Natural killer cell treated with Interleukin-12 subunit alpha and Interleukin-12 subunit beta and Interleukin-15 and Interleukin-18, amount 100 ng/mL, for 72 hours (primary cell): ENCODE measurements at regions not wholly inside any gene's neighbourhood (a gene's known extent, or its start where the extent isn't known, plus 50 kb on each side); places are given as distances from the start of the nearest gene placed in this dataset.

Experiments used
- ATAC-seq, 2 donors: fragments of 150-1000 bp; cut with Tn5 transposase in 1 of 2; sonication (Bioruptor Pico), chemical (Tn5 transposase) in 1 of 2; 2 replicates each; pipeline ENCODE4 v1.10.0; 2021
- DNase-seq: peaks from one replicate; pipeline ENCODE4 v3.0.0; 2022; ENCODE audit warnings: low spot score
- H3K27ac Mint-ChIP-seq, 2 donors: 1 replicate in 1 of 2; 2 replicates in 1 of 2; pipeline ENCODE4 v1.8.0; 2022; ENCODE audit warnings: mixed read lengths in 2 of 2, mild to moderate bottlenecking in 1 of 2, moderate library complexity in 1 of 2
- H3K27me3 Mint-ChIP-seq, 2 donors: 1 replicate in 1 of 2; 2 replicates in 1 of 2; pipeline ENCODE4 v1.8.0; 2022; ENCODE audit warnings: mixed read lengths in 2 of 2
- H3K36me3 Mint-ChIP-seq: one replicate; pipeline ENCODE4 v1.8.0; 2022; ENCODE audit warnings: mixed read lengths
- H3K4me1 Mint-ChIP-seq, 2 donors: 1 replicate in 1 of 2; 2 replicates in 1 of 2; pipeline ENCODE4 v1.8.0; 2022; ENCODE audit warnings: low read depth in 2 of 2, mixed read lengths in 2 of 2, mild to moderate bottlenecking in 1 of 2
- H3K4me3 Mint-ChIP-seq: one replicate; pipeline ENCODE4 v1.8.0; 2022; ENCODE audit warnings: mixed read lengths
- H3K9me3 Mint-ChIP-seq: 2 replicates; pipeline ENCODE4 v1.8.0; 2022; ENCODE audit warnings: mixed read lengths

DNA sequence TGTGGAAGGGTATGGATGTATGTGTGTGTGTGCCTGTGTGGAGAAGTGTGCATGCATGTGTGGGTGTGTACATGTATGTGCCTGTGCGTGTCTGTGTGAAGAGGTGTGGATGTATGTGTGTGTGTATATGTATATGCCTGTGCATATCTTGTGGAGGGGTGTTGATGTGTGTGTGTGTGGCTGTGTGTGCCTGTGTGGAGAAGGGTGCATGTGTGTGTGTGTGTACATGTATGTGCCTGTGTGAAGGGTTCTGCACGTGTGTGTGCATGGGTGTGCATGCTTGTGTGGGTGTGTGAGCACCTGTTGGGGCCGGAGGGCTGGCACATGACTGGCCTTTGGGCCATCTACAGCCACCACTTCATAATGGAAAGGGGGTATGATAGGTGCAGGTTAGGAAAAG lies 291.4 kb downstream of the IRX2 start:
- Mint-ChIP-seq H3K9me3 (peaks cover 3% of the 10 kb centered on the region), H3K27ac (no peak overlapping the region), H3K36me3 (no peaks in the 10 kb centered on the region), H3K27me3 (peaks cover 0 to 7% of the 10 kb centered on the region in 2 donors), H3K4me1 (no peaks in the 10 kb centered on the region), H3K4me3 (no peak overlapping the region)
- ATAC-seq (peak in 1 of 2 donors; percentile 14), DNase-seq (no peak)

DNA sequence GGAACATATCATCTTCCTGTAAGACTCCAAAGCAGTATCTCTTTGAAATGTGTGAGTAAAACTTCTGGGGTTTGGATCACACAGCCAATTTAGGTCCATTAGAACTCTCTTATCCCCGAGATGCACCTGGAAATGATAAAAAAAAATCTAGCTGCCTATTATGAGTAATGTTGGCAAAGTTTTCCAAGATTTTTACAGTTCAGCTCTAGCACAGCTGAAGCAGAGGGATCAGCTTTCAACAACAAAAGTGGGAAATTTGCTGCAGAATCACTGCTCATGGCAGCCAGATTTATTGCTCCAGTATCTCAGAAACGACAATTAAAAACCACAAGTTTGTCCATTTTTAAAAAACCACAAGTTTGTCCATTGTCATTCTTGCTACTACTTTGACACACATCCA lies 292.2 kb downstream of the IRX2 start:
- DNase-seq (no peak), ATAC-seq (no peak)
- no peak overlapping the region for H3K4me3 Mint-ChIP-seq
- peaks cover 0 to 7% of the 10 kb centered on the region in 2 donors for H3K27me3 Mint-ChIP-seq
- no peaks in the 10 kb centered on the region for H3K4me1 Mint-ChIP-seq
- H3K36me3 Mint-ChIP-seq: no peaks in the 10 kb centered on the region
- no peak overlapping the region for H3K27ac Mint-ChIP-seq
- peaks cover 3% of the 10 kb centered on the region for H3K9me3 Mint-ChIP-seq

DNA sequence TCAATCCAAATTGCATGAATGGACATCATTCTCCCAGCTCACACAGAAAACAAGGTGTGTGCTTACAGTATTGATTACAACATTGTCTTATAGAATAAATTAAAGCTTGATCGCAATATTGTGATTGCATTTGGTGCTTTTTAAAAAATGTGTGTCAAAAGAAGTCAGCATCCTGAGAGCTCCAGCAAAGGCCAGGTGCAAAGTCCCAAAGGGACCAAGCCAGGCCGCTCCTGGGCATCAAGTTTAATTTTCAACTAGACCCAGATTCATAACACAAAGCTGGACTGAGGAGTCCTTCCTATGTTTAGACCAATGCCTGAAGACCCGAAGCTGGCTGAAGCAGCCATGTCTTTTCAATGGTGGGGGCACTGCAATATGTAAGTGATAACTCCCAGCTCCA lies 295.6 kb downstream of the IRX2 start:
- Mint-ChIP-seq H3K36me3 (no peaks in the 10 kb centered on the region), H3K9me3 (peaks cover 3% of the 10 kb centered on the region), H3K27me3 (peaks cover 0 to 7% of the 10 kb centered on the region in 2 donors), H3K4me3 (no peak overlapping the region), H3K4me1 (no peaks in the 10 kb centered on the region), H3K27ac (no peak overlapping the region)
- ATAC-seq: no peak
- no peak for DNase-seq

DNA sequence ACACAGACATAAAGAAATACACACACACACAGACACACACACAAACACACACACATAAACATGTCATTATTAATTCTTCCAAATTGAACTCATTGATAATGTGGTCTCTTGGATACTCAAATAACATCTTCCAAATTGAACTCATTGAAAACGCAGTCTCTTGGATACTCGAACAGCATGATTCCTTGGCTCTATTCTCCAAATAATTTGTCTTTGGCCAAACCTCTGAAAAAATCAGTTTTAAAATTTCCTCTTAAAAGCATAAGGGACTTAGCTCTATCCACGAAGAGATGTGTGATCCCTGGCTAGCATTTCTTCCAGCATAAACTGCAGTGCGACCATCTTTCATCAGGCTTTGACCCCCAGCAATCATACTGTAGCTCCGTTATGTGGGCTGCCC lies 296.6 kb downstream of the IRX2 start:
- no peak for DNase-seq
- Mint-ChIP-seq H3K9me3 (peaks cover under 1% of the 10 kb centered on the region), H3K36me3 (no peaks in the 10 kb centered on the region), H3K27ac (no peak overlapping the region), H3K4me1 (no peaks in the 10 kb centered on the region), H3K4me3 (no peak overlapping the region), H3K27me3 (peaks cover 0 to 2% of the 10 kb centered on the region in 2 donors)
- ATAC-seq: no peak

DNA sequence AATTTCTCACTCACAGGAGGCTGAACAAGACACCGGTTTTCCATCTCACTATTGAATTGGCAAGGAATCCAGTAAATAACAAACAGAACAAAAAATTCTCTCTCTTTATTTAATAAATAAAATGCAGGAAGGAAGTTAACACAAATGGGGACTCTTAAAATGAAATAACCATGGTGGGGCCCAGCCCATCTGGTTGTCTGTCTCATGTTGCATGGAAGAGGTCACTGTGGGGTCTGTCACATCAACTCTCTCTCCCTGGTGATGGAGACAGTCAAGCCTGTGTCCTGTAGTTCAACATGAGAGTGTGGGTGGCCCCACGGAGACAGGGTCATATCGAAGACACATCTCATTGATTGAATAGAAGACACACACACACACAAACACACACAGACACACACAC lies 297.7 kb downstream of the IRX2 start:
- no peak overlapping the region for H3K27ac Mint-ChIP-seq
- ATAC-seq (no peak), DNase-seq (no peak)
- H3K4me1 Mint-ChIP-seq: no peaks in the 10 kb centered on the region
- H3K27me3 Mint-ChIP-seq: no peaks in the 10 kb centered on the region
- H3K36me3 Mint-ChIP-seq: no peaks in the 10 kb centered on the region
- H3K9me3 Mint-ChIP-seq: no peaks in the 10 kb centered on the region
- no peak overlapping the region for H3K4me3 Mint-ChIP-seq

DNA sequence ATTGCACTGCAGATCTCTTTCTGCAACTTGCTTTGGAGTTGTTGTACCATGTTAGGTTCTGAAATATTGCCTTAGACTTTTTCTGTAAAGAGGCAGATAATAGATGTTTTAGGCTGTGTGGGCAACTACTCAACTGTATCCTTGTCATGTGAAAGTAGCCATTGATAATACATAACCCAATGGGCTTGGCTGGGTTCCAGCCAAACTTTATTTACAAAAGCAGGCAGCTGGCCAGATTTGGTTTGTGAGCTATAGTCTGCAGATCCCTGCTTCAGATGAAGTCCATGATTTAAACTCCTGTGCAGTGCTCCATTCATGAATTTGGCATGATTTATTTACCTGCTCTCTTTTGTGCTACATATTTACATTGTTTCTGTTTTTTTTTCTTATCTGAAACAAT lies 300.4 kb downstream of the IRX2 start:
- no peaks in the 10 kb centered on the region for H3K4me1 Mint-ChIP-seq
- DNase-seq (no peak), ATAC-seq (no peak)
- H3K27me3 Mint-ChIP-seq: no peaks in the 10 kb centered on the region
- H3K36me3 Mint-ChIP-seq: no peaks in the 10 kb centered on the region
- no peak overlapping the region for H3K27ac Mint-ChIP-seq
- H3K9me3 Mint-ChIP-seq: peaks cover 3% of the 10 kb centered on the region
- H3K4me3 Mint-ChIP-seq: no peak overlapping the region

DNA sequence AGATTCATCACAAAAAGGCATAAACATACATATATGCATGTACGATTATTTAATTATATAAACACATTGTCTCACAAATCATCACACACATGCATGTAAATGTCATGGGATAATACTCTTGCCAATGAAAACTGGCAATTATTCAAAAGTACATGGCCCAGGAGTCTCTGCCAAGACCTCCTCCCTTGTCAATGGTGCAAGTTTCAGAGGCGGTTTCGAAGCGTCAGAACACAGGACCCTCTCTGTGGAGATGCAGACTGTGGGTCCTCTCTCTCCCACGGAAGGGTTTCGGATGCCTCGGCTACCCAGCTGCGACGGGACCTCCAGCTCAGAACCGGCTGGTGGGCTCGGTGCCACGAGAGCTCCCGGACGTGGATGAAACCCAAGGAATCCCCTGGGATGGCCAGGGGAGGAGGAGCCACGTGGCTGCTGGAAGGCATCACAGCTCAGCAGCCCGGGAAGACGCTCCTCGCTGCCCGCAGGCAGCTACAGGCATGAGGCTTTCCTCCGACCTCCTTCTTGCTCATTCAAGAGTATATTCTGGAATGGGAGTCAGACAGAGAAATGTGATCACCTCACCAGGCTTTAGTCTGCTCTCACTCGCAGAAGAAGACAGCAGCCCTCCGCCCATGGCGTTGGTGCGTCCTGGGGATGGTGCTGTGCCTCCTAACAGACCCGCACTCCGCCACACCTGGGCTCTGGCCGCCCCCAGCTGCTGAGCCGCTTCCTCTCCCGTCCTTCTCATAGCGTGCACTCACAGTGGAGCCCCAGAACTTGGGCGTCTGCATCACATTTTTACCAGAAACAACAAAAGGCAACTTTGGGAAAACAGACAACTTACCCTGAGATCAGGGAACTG lies 308.8 kb downstream of the IRX2 start:
- no peaks in the 10 kb centered on the region for H3K4me1 Mint-ChIP-seq
- no peak overlapping the region for H3K4me3 Mint-ChIP-seq
- no peak for ATAC-seq
- no peaks in the 10 kb centered on the region for H3K27me3 Mint-ChIP-seq
- H3K36me3 Mint-ChIP-seq: no peaks in the 10 kb centered on the region
- no peaks in the 10 kb centered on the region for H3K9me3 Mint-ChIP-seq
- H3K27ac Mint-ChIP-seq: no peak overlapping the region
- no peak for DNase-seq

DNA sequence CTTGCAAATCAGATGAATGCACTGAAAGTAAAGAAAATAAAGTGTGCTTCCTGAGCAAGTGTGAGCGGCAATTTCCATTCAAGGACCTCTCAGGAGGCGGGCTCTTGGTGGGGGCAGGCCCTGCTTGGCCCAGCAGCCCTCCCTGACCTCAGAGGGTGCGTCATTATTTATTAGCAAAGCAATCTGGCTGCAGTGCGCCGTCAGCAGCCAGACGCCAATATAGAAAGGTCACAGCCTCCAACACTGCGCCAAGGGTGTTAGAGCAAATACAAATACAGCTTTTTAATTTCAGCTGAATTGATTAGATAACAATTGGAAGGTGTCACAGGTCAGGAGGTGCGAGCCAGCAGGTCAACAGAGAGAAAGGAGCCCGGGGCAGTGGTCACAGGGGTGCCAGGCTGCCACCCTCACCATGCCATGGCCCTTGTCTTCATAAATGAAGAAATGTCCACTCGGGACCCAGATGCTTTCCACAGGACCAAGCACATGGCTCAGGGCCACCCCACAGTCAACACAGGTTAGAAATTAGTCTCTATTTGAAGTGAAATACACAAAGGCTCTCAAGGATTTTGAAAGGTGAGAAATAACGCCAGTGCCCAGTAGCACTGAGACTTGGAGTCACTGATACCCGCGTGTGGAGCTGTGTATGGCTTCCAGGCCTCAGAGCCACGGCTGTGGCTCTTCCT lies 309.8 kb downstream of the IRX2 start:
- Mint-ChIP-seq H3K27ac (no peak overlapping the region), H3K27me3 (no peaks in the 10 kb centered on the region), H3K4me3 (no peak overlapping the region), H3K4me1 (no peaks in the 10 kb centered on the region), H3K9me3 (no peaks in the 10 kb centered on the region), H3K36me3 (no peaks in the 10 kb centered on the region)
- ATAC-seq (no peak), DNase-seq (no peak)

DNA sequence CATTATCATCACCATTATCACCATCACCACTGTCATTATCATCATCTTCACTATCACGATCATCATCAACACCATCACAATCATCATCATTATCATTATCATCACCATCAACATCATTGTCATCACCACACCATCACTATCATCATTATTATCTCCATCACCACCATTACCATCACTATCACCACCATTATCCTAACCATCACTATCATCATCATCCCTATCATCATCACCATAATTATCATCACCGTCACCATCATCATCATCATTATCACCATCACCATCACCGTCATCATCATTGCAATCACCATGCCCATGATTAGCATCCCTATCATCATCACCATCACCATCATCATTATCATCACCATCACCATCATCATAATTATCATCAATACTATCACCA lies 311.9 kb downstream of the IRX2 start:
- Mint-ChIP-seq H3K4me3 (no peak overlapping the region), H3K4me1 (no peaks in the 10 kb centered on the region), H3K9me3 (no peaks in the 10 kb centered on the region), H3K27me3 (no peaks in the 10 kb centered on the region), H3K36me3 (no peaks in the 10 kb centered on the region), H3K27ac (no peak overlapping the region)
- DNase-seq (no peak), ATAC-seq (no peak)

DNA sequence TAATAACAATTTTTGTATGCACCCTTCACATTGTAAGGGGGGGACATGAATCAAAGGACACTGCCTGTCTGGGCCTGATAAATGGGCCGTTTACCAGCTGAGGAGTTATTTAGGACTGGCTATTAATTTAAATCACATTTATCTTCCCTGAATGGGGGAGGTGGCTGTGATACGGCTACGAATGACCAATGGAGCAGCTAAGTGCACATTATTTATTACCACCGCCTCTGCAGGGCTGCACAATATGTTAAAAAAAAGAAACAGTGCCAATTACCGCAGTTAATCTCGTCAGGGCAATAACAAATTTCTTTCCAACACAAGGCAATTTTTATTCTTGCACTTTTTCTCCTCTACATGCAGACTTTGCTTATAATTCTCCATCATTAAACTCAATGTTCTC lies 318.4 kb downstream of the IRX2 start:
- H3K27me3 Mint-ChIP-seq: no peaks in the 10 kb centered on the region
- H3K9me3 Mint-ChIP-seq: peaks cover 3% of the 10 kb centered on the region
- no peak for ATAC-seq
- no peak for DNase-seq
- no peaks in the 10 kb centered on the region for H3K36me3 Mint-ChIP-seq
- H3K27ac Mint-ChIP-seq: no peak overlapping the region
- no peaks in the 10 kb centered on the region for H3K4me1 Mint-ChIP-seq
- no peak overlapping the region for H3K4me3 Mint-ChIP-seq

DNA sequence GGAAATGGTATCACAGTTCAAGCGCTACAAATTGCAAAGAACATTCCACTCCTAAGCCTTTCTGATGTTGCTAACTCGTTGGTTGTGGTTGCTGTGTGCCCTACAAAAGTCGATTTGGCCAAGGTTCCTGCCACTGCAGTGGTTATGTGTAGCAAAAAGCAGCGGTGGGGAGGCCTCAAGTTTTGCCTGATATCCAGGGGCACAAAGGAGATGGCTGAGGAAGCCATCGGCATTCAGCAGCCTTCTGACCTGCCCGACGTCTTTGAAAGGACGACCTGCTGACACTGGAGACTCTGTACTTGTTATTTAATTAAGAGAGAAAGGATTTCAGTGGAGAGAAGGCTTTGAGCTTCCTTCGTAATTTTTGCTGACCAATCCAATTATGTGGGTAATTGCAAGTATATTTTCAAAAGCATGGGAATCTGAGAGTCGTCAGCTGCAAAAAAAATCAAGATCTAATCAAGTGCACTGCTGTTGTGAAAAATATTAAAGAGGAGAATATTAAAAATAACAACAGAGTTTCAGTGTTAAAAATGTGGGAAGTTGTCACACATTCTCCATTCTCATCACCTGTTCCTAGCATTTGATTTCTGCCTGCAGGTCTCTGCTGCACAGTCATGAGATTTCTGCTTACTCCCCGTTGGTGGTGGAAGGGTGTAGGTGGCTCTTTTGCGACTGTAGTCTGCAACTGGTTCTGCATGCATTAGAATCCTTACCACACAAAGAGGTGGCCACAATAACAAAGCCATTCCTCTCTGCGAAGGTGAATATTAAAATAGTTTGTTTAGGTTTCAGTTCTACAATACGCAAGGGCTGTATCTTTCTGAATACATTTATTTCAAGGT lies 319.2 kb downstream of the IRX2 start:
- Mint-ChIP-seq H3K27ac (no peak overlapping the region), H3K27me3 (no peaks in the 10 kb centered on the region), H3K36me3 (no peaks in the 10 kb centered on the region), H3K4me3 (no peak overlapping the region), H3K4me1 (no peaks in the 10 kb centered on the region), H3K9me3 (peaks cover 3% of the 10 kb centered on the region)
- ATAC-seq (no peak), DNase-seq (no peak)

DNA sequence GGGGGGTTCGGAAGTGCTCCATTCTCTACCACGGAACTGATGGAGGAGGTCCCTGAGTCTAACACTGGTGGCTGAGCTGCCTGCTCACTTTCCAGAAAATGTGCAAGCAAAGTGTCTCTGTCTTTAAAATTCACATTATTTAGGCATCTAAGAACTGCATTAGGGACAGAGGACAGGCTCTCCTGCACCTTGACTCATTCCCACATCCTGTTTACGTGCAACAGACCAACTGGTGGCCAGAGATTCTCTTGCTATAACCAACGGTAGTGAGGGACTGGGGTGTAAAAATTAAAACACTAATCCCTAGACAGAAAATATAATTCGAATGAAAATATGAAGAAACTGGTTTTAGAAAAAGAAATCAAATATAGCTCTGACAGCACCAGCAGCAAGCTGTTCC lies 320.9 kb downstream of the IRX2 start:
- Mint-ChIP-seq H3K27me3 (no peaks in the 10 kb centered on the region), H3K4me3 (no peak overlapping the region), H3K36me3 (no peaks in the 10 kb centered on the region), H3K9me3 (peaks cover 3% of the 10 kb centered on the region), H3K27ac (no peak overlapping the region), H3K4me1 (no peaks in the 10 kb centered on the region)
- no peak for DNase-seq
- no peak for ATAC-seq

DNA sequence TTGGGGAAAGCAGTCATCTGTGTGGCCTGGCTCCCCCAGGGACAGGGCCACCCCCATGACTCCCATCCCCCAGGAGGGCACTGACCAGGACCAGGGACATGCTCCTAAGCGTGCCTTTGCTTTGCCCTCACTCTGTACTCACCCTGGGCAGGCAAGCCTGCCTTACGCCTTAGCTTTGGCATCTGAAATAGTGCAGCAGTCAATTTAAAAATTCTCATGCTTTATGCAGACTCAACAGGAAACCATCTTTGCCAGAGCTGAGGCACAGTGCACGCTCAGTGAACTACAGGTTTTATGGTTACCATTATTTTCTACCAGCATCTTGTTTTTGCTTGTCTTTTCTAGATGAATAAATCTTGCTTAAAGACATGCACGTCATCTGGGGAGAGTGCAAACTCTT lies 323.5 kb downstream of the IRX2 start:
- Mint-ChIP-seq H3K27me3 (no peaks in the 10 kb centered on the region), H3K36me3 (no peaks in the 10 kb centered on the region), H3K4me1 (no peaks in the 10 kb centered on the region), H3K9me3 (peaks cover 3% of the 10 kb centered on the region), H3K27ac (no peak overlapping the region), H3K4me3 (no peak overlapping the region)
- ATAC-seq (no peak), DNase-seq (no peak)

DNA sequence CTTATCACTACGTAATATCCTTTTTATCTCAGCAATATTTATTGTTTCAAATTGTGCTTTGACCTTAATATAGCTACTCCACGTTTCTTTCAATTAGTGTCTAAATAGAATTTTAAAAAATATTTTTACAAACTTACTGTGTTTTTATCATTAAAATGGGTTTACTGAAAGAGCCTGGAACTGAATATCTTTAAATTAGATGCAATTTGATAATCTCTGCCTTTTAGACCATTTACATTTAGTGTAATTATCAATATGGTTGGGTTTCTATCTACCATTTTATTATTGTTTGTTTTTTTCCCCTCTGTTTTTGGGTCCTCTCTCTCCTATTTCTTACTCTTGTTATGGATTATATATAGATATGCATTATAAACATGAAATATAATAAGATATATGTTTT lies 327.8 kb downstream of the IRX2 start:
- ATAC-seq: no peak
- H3K4me1 Mint-ChIP-seq: no peaks in the 10 kb centered on the region
- H3K27me3 Mint-ChIP-seq: no peaks in the 10 kb centered on the region

More for the DNA sequence above, 327.8 kb downstream of the IRX2 start:
- H3K4me3 Mint-ChIP-seq: no peak overlapping the region
- no peaks in the 10 kb centered on the region for H3K36me3 Mint-ChIP-seq
- DNase-seq: no peak
- H3K27ac Mint-ChIP-seq: no peak overlapping the region
- H3K9me3 Mint-ChIP-seq: no peaks in the 10 kb centered on the region
